ENCODE measurements at regions not wholly inside any gene's neighbourhood (a gene's known extent, or its start where the extent isn't known, plus 50 kb on each side); places are given as distances from the start of the nearest gene placed in this dataset.

DNA sequence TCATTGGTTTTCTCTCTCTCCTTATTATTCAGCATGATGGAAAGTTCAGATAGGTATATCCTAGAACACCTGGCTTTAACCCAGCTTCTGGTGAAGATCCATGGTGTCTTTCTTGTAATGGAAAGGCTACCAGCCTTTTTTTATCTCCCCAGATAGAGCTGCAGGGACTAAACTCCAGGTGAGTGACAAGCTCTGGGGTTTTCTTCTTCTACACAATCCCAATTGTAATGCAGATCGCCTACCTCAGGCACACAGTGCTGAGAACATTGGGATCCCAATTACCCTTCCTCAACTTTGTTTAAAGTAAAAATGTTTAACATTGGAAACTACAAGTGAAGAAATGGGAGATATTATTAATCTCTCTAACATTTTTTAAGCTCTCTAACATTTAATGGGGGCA, 1851.7 kb downstream of the PCDH9 start:
- no peak for TF ChIP-seq JUND (IDR thresholded peaks at IDR 0.05)
- TF ChIP-seq, protein P1, sequence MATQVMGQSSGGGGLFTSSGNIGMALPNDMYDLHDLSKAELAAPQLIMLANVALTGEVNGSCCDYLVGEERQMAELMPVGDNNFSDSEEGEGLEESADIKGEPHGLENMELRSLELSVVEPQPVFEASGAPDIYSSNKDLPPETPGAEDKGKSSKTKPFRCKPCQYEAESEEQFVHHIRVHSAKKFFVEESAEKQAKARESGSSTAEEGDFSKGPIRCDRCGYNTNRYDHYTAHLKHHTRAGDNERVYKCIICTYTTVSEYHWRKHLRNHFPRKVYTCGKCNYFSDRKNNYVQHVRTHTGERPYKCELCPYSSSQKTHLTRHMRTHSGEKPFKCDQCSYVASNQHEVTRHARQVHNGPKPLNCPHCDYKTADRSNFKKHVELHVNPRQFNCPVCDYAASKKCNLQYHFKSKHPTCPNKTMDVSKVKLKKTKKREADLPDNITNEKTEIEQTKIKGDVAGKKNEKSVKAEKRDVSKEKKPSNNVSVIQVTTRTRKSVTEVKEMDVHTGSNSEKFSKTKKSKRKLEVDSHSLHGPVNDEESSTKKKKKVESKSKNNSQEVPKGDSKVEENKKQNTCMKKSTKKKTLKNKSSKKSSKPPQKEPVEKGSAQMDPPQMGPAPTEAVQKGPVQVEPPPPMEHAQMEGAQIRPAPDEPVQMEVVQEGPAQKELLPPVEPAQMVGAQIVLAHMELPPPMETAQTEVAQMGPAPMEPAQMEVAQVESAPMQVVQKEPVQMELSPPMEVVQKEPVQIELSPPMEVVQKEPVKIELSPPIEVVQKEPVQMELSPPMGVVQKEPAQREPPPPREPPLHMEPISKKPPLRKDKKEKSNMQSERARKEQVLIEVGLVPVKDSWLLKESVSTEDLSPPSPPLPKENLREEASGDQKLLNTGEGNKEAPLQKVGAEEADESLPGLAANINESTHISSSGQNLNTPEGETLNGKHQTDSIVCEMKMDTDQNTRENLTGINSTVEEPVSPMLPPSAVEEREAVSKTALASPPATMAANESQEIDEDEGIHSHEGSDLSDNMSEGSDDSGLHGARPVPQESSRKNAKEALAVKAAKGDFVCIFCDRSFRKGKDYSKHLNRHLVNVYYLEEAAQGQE (IDR thresholded peaks at IDR 0.05): no peak
- TF ChIP-seq, protein P2, sequence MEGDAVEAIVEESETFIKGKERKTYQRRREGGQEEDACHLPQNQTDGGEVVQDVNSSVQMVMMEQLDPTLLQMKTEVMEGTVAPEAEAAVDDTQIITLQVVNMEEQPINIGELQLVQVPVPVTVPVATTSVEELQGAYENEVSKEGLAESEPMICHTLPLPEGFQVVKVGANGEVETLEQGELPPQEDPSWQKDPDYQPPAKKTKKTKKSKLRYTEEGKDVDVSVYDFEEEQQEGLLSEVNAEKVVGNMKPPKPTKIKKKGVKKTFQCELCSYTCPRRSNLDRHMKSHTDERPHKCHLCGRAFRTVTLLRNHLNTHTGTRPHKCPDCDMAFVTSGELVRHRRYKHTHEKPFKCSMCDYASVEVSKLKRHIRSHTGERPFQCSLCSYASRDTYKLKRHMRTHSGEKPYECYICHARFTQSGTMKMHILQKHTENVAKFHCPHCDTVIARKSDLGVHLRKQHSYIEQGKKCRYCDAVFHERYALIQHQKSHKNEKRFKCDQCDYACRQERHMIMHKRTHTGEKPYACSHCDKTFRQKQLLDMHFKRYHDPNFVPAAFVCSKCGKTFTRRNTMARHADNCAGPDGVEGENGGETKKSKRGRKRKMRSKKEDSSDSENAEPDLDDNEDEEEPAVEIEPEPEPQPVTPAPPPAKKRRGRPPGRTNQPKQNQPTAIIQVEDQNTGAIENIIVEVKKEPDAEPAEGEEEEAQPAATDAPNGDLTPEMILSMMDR (IDR thresholded peaks at IDR 0.05; ENCODE audit: low read depth, low read length, missing input control): no peak
- TF ChIP-seq YY1 (IDR thresholded peaks at IDR 0.05): no peak
- TF ChIP-seq RAD21 (IDR thresholded peaks at IDR 0.05): no peak
- TF ChIP-seq SP1 (IDR thresholded peaks at IDR 0.05): no peak
- TF ChIP-seq, protein P3, sequence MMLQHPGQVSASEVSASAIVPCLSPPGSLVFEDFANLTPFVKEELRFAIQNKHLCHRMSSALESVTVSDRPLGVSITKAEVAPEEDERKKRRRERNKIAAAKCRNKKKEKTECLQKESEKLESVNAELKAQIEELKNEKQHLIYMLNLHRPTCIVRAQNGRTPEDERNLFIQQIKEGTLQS (IDR thresholded peaks at IDR 0.05): no peak
- TF ChIP-seq, protein P4, sequence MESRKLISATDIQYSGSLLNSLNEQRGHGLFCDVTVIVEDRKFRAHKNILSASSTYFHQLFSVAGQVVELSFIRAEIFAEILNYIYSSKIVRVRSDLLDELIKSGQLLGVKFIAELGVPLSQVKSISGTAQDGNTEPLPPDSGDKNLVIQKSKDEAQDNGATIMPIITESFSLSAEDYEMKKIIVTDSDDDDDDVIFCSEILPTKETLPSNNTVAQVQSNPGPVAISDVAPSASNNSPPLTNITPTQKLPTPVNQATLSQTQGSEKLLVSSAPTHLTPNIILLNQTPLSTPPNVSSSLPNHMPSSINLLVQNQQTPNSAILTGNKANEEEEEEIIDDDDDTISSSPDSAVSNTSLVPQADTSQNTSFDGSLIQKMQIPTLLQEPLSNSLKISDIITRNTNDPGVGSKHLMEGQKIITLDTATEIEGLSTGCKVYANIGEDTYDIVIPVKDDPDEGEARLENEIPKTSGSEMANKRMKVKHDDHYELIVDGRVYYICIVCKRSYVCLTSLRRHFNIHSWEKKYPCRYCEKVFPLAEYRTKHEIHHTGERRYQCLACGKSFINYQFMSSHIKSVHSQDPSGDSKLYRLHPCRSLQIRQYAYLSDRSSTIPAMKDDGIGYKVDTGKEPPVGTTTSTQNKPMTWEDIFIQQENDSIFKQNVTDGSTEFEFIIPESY (IDR thresholded peaks at IDR 0.05): no peak
- TF ChIP-seq, protein P5, sequence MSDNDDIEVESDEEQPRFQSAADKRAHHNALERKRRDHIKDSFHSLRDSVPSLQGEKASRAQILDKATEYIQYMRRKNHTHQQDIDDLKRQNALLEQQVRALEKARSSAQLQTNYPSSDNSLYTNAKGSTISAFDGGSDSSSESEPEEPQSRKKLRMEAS (IDR thresholded peaks at IDR 0.05): no peak
- no peak for TF ChIP-seq TAF1 (conservative IDR thresholded peaks at IDR 0.05)
- TF ChIP-seq EGR1 (IDR thresholded peaks at IDR 0.05; ENCODE audit: low read depth in 2 of 2): no peak
- TF ChIP-seq HNF4G (IDR thresholded peaks at IDR 0.05): no peak

Data from liver (tissue), 3 donors.